ENCODE measurements at regions not wholly inside any gene's neighbourhood (a gene's known extent, or its start where the extent isn't known, plus 50 kb on each side); places are given as distances from the start of the nearest gene placed in this dataset.
"Not testable (repeated sequence)": the region's sequence is repeated elsewhere in the genome, so short reads cannot be mapped to it uniquely, and the experiment has no call there.

DNA sequence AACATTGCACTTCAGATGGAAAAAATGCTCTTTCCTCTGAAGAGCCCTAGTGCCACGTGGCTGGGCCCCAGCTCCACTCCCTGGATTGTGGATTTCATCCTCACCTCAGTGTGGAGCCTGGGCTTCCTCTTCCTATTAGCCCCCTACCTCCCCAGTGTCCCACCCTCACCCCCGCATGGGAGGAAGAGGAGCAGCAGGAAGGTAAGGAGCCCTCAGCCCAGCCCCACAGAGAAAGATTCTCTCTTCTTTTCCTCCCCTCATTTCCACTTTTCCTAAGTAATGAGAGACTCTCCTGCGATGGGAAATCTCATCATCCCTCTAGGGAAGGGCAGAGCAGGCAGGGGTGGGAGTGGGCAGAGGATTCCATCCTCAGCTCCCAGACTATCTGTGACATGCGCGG is 57.5 kb upstream of the GOLGA6L22 start:
- TF ChIP-seq POLR2A (IDR thresholded peaks at IDR 0.05): not testable (repeated sequence)
- TF ChIP-seq, protein P1, sequence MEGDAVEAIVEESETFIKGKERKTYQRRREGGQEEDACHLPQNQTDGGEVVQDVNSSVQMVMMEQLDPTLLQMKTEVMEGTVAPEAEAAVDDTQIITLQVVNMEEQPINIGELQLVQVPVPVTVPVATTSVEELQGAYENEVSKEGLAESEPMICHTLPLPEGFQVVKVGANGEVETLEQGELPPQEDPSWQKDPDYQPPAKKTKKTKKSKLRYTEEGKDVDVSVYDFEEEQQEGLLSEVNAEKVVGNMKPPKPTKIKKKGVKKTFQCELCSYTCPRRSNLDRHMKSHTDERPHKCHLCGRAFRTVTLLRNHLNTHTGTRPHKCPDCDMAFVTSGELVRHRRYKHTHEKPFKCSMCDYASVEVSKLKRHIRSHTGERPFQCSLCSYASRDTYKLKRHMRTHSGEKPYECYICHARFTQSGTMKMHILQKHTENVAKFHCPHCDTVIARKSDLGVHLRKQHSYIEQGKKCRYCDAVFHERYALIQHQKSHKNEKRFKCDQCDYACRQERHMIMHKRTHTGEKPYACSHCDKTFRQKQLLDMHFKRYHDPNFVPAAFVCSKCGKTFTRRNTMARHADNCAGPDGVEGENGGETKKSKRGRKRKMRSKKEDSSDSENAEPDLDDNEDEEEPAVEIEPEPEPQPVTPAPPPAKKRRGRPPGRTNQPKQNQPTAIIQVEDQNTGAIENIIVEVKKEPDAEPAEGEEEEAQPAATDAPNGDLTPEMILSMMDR (IDR thresholded peaks at IDR 0.05): not testable (repeated sequence)
